GM23338 (cell line): ENCODE measurements at regions not wholly inside any gene's neighbourhood (a gene's known extent, or its start where the extent isn't known, plus 50 kb on each side); places are given as distances from the start of the nearest gene placed in this dataset.

ENCODE experiments used
- ATAC-seq: fragments of 200-7000 bp; cut with Tn5 transposase; 3 replicates; pipeline ENCODE4 v1.9.1; 2020
- DNase-seq: peaks from one replicate; pipeline ENCODE4 v3.0.0-alpha.2; 2015; ENCODE audit warnings: low spot score
- H2AFZ ChIP-seq: fragments of 200-600 bp; sonication (generic); 2 replicates; pipeline ENCODE4 v1.8.0; 2016; ENCODE audit warnings: antibody characterized with exemption, mild to moderate bottlenecking, moderate library complexity
- H3F3A ChIP-seq: fragments of 200-600 bp; sonication (generic); replicated peaks from 2 replicates; pipeline ENCODE4 v1.8.0; 2017; ENCODE audit warnings: antibody characterized with exemption, mixed run types, low read depth
- H3K27ac ChIP-seq: fragments of 200-600 bp; sonication (generic); 2 replicates; pipeline ENCODE4 v1.6.1; 2016; ENCODE audit warnings: low read depth
- H3K27me3 ChIP-seq: fragments of 200-600 bp; sonication (generic); 2 replicates; pipeline ENCODE4 v1.8.0; 2016; ENCODE audit warnings: mild to moderate bottlenecking, mixed run types, moderate library complexity; ENCODE audit not compliant: insufficient read depth
- H3K36me3 ChIP-seq: fragments of 200-600 bp; sonication (generic); 2 replicates; pipeline ENCODE4 v1.8.0; 2016; ENCODE audit warnings: mild to moderate bottlenecking; ENCODE audit not compliant: insufficient read depth
- H3K4me1 ChIP-seq: fragments of 200-600 bp; sonication (generic); 2 replicates; pipeline ENCODE4 v1.8.0; 2016; ENCODE audit warnings: mild to moderate bottlenecking, moderate library complexity; ENCODE audit not compliant: insufficient read depth
- H3K4me2 ChIP-seq: fragments of 200-600 bp; sonication (generic); 2 replicates; pipeline ENCODE4 v1.7.1; 2017; ENCODE audit warnings: mixed run types
- H3K4me3 ChIP-seq: fragments of 200-600 bp; sonication (generic); 2 replicates; pipeline ENCODE4 v1.6.1; 2016; ENCODE audit warnings: mixed run types
- H3K79me2 ChIP-seq: fragments of 200-600 bp; sonication (generic); replicated peaks from 2 replicates; pipeline ENCODE4 v1.8.0; 2017; ENCODE audit warnings: mild to moderate bottlenecking; ENCODE audit not compliant: insufficient read depth
- H3K9me2 ChIP-seq: fragments of 200-600 bp; sonication (generic); 2 replicates; pipeline ENCODE4 v1.8.0; 2017; ENCODE audit not compliant: insufficient read depth
- H4K20me1 ChIP-seq: fragments of 200-600 bp; sonication (generic); replicated peaks from 2 replicates; pipeline ENCODE4 v1.8.0; 2017; ENCODE audit warnings: mild to moderate bottlenecking; ENCODE audit not compliant: insufficient read depth
- H3K27ac Mint-ChIP-seq: 2 replicates; pipeline ENCODE4 v1.8.0; 2020; ENCODE audit warnings: inconsistent platforms, mild to moderate bottlenecking, moderate library complexity, mixed read lengths
- H3K27me3 Mint-ChIP-seq: 3 replicates; pipeline ENCODE4 v1.8.0; 2022; ENCODE audit warnings: low read depth, mild to moderate bottlenecking, moderate library complexity, mixed read lengths, inconsistent platforms; ENCODE audit not compliant: insufficient read depth, poor library complexity
- H3K36me3 Mint-ChIP-seq: 3 replicates; pipeline ENCODE4 v1.8.0; 2021; ENCODE audit warnings: low read depth, mild to moderate bottlenecking, inconsistent platforms, moderate library complexity, mixed read lengths
- H3K4me1 Mint-ChIP-seq: 3 replicates; pipeline ENCODE4 v1.8.0; 2020; ENCODE audit warnings: mild to moderate bottlenecking, inconsistent platforms, mixed read lengths
- H3K4me3 Mint-ChIP-seq: 3 replicates; pipeline ENCODE4 v1.8.0; 2021; ENCODE audit warnings: moderate library complexity, mild to moderate bottlenecking, inconsistent platforms, mixed read lengths
- H3K9me3 Mint-ChIP-seq: 3 replicates; pipeline ENCODE4 v1.8.0; 2020; ENCODE audit warnings: moderate library complexity, mild to moderate bottlenecking, inconsistent platforms, mixed read lengths
- ETS1 ChIP-seq: IDR thresholded peaks from 2 replicates; pipeline ENCODE4 v1.6.1; 2016; ENCODE audit warnings: antibody characterized with exemption
- EZH2phosphoT487 ChIP-seq: fragments of 200-600 bp; sonication (generic); IDR thresholded peaks from one replicate; pipeline ENCODE4 v1.8.1; 2018; ENCODE audit warnings: antibody characterized with exemption; ENCODE audit not compliant: unreplicated experiment
- NANOG ChIP-seq: IDR thresholded peaks from 2 replicates; pipeline ENCODE4 v1.6.1; 2016; ENCODE audit warnings: antibody characterized with exemption, borderline replicate concordance
- POLR2AphosphoS5 ChIP-seq: IDR thresholded peaks from 2 replicates; pipeline ENCODE4 v1.6.1; 2016; ENCODE audit warnings: antibody characterized with exemption, low read depth
- TF ChIP-seq, protein P1 (sequence below): fragments of 250-450 bp; sonication (Bioruptor Pico); IDR thresholded peaks from 2 replicates; pipeline ENCODE4 v1.5.0; 2020; ENCODE audit warnings: mild to moderate bottlenecking, moderate library complexity

DNA sequence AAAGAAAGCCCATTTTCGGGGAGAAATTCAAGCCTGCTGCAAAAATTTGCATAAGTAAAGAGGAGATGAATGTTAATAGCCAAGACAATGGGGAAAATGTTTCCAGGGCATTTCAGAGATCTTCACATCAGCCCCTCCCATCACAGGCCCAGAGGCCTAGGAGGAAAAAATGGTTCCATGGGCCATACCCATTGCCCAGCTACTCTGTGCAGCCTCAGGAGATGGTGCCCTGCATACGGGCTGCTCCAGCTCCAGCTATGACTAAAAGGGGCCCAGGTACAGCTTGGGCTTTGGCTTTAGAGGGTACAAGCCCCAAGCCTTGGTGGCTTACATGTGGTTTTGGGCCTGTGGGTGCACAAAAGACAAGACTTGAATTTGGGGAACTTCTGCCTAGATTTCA lies 168.0 kb upstream of the DIPK2B start (continued):
- TF ChIP-seq, protein P1, sequence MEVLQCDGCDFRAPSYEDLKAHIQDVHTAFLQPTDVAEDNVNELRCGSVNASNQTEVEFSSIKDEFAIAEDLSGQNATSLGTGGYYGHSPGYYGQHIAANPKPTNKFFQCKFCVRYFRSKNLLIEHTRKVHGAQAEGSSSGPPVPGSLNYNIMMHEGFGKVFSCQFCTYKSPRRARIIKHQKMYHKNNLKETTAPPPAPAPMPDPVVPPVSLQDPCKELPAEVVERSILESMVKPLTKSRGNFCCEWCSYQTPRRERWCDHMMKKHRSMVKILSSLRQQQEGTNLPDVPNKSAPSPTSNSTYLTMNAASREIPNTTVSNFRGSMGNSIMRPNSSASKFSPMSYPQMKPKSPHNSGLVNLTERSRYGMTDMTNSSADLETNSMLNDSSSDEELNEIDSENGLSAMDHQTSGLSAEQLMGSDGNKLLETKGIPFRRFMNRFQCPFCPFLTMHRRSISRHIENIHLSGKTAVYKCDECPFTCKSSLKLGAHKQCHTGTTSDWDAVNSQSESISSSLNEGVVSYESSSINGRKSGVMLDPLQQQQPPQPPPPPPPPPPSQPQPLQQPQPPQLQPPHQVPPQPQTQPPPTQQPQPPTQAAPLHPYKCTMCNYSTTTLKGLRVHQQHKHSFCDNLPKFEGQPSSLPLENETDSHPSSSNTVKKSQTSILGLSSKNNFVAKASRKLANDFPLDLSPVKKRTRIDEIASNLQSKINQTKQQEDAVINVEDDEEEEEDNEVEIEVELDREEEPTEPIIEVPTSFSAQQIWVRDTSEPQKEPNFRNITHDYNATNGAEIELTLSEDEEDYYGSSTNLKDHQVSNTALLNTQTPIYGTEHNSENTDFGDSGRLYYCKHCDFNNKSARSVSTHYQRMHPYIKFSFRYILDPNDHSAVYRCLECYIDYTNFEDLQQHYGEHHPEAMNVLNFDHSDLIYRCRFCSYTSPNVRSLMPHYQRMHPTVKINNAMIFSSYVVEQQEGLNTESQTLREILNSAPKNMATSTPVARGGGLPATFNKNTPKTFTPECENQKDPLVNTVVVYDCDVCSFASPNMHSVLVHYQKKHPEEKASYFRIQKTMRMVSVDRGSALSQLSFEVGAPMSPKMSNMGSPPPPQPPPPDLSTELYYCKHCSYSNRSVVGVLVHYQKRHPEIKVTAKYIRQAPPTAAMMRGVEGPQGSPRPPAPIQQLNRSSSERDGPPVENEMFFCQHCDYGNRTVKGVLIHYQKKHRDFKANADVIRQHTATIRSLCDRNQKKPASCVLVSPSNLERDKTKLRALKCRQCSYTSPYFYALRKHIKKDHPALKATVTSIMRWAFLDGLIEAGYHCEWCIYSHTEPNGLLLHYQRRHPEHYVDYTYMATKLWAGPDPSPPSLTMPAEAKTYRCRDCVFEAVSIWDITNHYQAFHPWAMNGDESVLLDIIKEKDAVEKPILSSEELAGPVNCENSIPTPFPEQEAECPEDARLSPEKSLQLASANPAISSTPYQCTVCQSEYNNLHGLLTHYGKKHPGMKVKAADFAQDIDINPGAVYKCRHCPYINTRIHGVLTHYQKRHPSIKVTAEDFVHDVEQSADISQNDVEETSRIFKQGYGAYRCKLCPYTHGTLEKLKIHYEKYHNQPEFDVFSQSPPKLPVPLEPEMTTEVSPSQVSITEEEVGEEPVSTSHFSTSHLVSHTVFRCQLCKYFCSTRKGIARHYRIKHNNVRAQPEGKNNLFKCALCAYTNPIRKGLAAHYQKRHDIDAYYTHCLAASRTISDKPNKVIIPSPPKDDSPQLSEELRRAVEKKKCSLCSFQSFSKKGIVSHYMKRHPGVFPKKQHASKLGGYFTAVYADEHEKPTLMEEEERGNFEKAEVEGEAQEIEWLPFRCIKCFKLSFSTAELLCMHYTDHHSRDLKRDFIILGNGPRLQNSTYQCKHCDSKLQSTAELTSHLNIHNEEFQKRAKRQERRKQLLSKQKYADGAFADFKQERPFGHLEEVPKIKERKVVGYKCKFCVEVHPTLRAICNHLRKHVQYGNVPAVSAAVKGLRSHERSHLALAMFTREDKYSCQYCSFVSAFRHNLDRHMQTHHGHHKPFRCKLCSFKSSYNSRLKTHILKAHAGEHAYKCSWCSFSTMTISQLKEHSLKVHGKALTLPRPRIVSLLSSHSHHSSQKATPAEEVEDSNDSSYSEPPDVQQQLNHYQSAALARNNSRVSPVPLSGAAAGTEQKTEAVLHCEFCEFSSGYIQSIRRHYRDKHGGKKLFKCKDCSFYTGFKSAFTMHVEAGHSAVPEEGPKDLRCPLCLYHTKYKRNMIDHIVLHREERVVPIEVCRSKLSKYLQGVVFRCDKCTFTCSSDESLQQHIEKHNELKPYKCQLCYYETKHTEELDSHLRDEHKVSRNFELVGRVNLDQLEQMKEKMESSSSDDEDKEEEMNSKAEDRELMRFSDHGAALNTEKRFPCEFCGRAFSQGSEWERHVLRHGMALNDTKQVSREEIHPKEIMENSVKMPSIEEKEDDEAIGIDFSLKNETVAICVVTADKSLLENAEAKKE: no peak
- no peak for TF ChIP-seq ETS1
- TF ChIP-seq EZH2phosphoT487: no peak

DNA sequence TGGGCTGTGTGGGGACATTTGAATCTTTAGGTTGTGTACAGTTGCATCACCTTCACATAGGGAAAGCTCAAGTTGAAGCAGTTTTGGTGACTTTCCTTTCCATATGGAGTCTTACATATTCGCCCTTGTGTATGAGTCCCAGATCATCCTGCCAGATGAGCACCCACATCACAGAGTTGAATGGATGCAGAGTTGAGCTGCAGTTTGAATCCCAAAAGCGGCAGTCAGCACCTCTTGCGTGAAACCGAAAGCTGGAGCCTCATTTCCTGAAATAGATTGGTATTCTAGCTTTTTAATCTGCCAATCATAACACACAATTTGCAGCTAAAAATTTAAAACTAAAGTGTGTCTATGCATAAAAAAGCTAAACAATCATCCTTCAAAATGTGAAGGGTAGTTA lies 162.9 kb upstream of the DIPK2B start:
- Mint-ChIP-seq H3K4me3 (no peak overlapping the region), H3K27me3 (peaks cover 3% of the 10 kb centered on the region), H3K9me3 (peaks cover 12% of the 10 kb centered on the region), H3K27ac (no peak overlapping the region), H3K4me1 (no peaks in the 10 kb centered on the region), H3K36me3 (peaks cover 8% of the 10 kb centered on the region)
- Histone ChIP-seq H3K36me3 (no peaks in the 10 kb centered on the region), H3F3A (no peaks in the 10 kb centered on the region), H4K20me1 (no peaks in the 10 kb centered on the region), H3K27ac (no peak overlapping the region), H3K27me3 (no peaks in the 10 kb centered on the region), H3K4me1 (no peaks in the 10 kb centered on the region), H3K9me2 (no peaks in the 10 kb centered on the region), H3K4me2 (no peak overlapping the region), H3K4me3 (no peak overlapping the region), H2AFZ (no peak overlapping the region), H3K79me2 (no peaks in the 10 kb centered on the region)
- DNase-seq: no peak
- no peak for ATAC-seq
- TF ChIP-seq, protein P1: no peak
- TF ChIP-seq POLR2AphosphoS5 (no peak), EZH2phosphoT487 (no peak), NANOG (no peak)
